TTC549 (cell line): ENCODE measurements at regions not wholly inside any gene's neighbourhood (a gene's known extent, or its start where the extent isn't known, plus 50 kb on each side); places are given as distances from the start of the nearest gene placed in this dataset.
"Not testable (repeated sequence)": the region's sequence is repeated elsewhere in the genome, so short reads cannot be mapped to it uniquely, and the experiment has no call there.

Experiments used
- FAIRE-seq: peaks from 2 replicates; lab custom pipeline; 2012; peaks lifted over from hg19 to GRCh38; lab: Jason Lieb, UNC

GRCh38 chr13:62234780-62235440, 819.3 kb upstream of the PCDH20 start:
- FAIRE-seq = no peak

DNA sequence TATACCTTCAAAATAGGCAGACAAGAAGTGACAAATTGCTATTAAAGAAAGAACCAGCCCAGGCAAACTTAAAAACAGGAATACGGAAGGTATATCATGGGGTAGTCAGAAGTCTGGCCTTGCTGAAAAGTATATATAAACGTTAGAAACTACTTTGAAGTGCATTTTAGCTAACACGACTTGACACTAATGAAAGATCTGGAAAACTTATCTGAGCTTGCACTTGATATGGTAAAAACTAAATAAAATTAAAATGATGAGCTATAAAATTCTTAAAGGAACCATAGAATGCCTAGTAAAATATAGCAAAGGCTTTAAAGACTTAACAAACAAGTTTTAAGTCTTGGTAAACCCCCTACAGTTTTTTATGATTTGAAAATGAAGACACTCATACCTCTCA, 795.3 kb upstream of the PCDH20 start:
- no peak for FAIRE-seq

GRCh38 chr13:62209529-62209928, 793.9 kb upstream of the PCDH20 start:
- no peak for FAIRE-seq

DNA sequence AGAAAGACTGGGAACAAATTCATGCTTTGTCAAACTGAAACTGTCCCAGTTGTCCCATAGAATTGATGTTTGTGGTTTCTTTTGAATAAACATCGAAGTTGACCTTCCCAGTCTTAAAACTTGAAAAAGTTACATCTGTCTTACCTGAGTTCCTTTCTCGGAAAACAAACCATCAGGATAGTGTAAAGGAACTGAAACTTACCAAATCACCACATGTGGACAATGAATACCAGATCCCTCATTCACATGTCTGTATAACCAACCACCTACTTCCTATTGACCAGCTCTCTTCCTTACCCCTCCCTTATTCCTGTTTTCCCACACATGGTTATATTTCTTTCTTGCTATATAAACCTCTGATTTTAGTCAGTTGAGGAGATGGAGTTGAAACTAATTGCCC, 791.7 kb upstream of the PCDH20 start:
- FAIRE-seq = no peak

GRCh38 chr13:62206165-62206564, 790.5 kb upstream of the PCDH20 start:
- no peak for FAIRE-seq

- FAIRE-seq = no peak
These were observed 789.6 kb upstream of the PCDH20 start for GRCh38 chr13:62205273-62205672.

- FAIRE-seq = no peak
These were observed 778.7 kb upstream of the PCDH20 start for GRCh38 chr13:62194371-62194770.

DNA sequence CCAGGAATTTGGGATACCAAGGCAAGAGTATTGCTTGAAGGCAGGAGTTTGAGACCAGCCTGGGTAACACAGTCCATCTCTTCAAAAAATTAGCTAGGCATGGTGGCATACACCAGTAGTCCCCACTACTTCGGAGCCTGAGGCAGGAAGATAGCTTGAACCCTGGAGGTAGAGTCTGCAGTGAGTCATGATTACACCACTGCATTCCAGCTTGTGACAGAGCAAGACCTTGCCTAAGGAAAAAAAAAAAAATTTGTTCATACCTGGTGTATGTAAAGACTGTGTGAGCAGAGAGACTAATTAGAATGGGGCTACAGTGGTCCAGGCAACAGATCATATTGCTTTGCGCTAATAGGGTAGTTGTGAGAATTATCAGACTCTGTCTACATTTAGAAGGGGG, 778.3 kb upstream of the PCDH20 start:
- no peak for FAIRE-seq

DNA sequence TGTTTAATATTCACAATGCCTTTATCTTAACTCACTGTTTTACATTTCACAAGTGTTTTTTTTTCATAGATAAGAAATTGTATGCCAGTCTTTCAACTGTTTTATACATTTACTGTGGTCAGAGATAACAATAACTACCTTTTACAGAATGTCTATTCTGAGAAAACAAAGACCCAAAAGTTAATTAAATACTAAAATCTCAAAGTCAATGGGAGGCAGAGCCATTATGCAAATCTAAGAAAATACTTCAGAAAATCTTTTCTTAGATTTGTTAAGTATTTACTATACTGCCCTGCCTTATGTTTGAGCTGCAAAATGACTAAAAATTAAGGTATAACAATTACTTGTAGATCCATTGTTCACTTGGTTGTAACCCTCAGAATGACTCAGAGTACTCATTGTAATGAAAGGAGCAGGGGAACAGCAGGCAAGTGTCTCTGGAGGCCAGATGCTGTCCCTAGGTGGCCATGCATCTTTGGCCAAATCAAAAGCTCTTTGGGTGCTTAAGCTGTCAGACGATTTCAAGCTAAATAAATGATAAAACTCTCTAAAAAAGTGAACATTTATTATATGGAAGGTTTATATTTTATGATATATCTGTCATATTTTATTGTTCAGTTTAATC, 770.1 kb upstream of the PCDH20 start:
- no peak for FAIRE-seq

DNA sequence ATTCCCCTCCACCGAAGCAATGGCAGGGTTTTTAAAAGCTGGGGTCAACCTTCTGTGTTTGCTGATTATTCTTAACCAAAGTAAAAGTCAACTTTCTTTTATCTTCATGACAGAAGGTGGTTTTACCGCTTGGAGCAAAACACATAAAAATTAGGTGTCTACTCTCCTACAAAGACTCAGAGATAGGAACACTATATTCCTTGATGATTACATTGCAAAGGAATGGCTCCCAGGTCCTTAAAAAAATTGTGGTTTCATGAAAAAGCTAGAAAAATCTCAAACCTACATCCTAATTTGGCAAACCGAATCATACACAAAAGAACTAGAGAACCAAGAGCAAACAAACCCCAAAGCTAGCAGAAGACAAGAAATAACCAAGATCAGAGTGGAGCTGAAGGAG, 760.4 kb upstream of the PCDH20 start:
- no peak for FAIRE-seq

DNA sequence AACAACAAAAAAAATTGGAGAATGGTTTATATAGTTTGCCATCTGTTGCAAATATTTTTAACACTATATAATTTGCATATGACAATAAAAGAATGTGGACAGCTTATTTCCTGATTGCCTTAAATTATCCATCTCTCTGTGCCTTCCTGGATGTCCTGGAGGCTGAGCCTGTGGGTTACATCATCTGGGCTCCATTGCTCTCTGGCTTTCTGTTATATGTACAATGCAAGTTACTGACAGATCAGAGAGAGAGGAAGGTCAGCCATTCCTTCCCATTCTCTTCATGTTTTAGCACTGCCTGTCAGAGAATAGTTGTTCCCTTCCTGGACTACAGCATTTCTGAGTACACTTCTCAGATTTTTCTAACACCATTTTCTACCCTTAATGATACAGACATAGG, 758.3 kb upstream of the PCDH20 start:
- FAIRE-seq = no peak

DNA sequence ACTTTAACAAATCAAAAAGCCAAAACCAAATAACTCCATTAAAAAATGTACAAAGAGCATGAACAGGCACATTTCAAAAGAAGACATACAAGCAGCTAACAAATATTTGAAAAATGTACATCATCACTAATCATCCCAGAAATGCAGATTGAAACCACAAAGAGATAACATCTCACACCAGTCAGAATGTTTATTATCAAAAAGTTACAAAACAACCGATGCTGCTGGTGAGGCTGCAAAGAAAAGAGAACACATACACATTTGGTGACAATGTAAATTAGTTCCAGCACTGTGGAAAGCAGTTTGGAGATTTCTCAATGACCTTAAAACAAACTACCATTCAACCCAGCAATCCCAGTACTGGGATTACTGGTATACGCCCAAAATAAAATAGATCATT, 756.0 kb upstream of the PCDH20 start:
- FAIRE-seq = no peak

GRCh38 chr13:62168891-62169290, 753.2 kb upstream of the PCDH20 start:
- no peak for FAIRE-seq

- FAIRE-seq = no peak
These were observed 752.1 kb upstream of the PCDH20 start for GRCh38 chr13:62167650-62168172.

DNA sequence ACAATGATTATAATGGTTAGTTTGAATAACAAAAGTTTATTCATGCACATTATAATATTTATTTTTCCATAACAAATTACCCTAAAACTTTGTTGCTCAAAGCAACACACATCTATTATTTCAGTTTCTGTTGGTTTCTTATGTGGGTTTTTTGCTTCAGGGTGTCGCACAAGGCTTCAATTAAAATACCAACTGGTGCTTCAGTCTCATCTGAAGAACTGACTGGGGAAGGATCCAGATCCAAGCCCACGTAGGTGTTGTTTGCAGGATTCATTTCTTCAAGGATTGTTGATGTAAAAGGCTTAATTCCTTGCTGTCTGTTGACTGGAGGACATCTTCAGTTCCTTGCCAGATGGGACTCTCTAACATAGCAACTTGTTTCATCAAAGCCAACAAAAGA, 747.2 kb upstream of the PCDH20 start:
- FAIRE-seq = no peak

GRCh38 chr13:62158520-62158919, 742.9 kb upstream of the PCDH20 start:
- FAIRE-seq = no peak

DNA sequence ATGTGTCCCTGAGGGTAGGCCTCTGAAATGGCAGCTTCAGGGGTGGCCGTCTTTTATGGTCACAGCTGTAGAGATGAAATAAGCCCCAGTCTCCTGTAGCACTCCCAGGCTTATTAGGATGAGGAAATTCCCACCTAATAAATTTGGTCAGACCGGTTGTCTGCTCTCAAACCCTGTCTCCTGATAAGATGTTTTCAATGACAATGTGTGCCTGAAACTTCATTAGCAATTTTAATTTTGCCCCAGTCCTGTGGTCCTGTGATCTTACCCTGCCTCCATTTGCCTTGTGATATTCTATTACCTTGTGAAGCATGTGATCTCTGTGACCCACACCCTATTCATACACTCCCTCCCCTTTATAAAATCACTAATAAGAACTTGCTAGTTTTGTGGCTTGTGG, 736.1 kb upstream of the PCDH20 start:
- FAIRE-seq = not testable (repeated sequence)

DNA sequence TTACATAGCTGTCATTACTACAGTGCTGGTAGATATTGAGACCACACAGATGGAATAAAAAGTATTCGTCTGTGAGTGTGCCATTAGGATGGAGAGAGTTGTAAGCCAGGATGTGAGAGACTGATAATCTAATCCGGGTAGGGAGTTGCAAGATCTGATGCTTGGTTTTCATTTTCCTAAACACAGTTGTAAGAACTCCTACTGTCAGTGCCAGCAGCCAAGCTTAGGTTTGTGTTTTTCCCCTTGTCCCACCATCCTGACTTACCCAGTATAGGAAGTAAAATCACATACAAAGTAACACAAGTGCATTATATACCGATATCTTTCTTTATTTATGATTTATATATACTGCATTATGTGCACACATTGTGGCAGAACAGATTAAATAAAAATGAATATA, 726.4 kb upstream of the PCDH20 start:
- no peak for FAIRE-seq

GRCh38 chr13:62139597-62139996, 723.9 kb upstream of the PCDH20 start:
- FAIRE-seq = no peak

GRCh38 chr13:62137629-62138405, 722.2 kb upstream of the PCDH20 start:
- FAIRE-seq = no peak

GRCh38 chr13:62131604-62132003, 716.0 kb upstream of the PCDH20 start:
- no peak for FAIRE-seq

- FAIRE-seq = no peak
These were observed 714.7 kb upstream of the PCDH20 start for GRCh38 chr13:62130062-62130970.
